ENCODE measurements at regions not wholly inside any gene's neighbourhood (a gene's known extent, or its start where the extent isn't known, plus 50 kb on each side); places are given as distances from the start of the nearest gene placed in this dataset.

DNA sequence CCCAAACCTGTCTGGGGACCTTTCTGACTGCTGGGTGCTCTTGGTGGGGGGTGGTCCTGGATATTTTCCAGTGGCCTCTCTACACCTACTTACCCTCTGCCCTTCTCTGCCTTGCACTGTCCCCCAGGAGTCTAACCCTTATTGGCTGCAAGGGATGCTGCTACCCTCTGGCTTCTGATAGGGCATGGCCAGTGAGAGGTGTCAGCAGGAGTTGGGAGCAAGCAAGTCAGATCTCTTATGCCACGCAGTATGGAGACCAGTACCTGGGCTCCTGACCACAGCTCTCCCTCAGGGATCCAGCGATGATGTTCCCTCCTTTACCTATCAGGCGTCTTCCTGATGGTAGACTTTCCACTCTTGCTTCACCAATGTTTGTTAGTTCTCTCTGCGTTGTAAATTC is 373.7 kb downstream of the SOCS6 start:
- DNase-seq (ENCODE audit: low read depth) = no peak

DNA sequence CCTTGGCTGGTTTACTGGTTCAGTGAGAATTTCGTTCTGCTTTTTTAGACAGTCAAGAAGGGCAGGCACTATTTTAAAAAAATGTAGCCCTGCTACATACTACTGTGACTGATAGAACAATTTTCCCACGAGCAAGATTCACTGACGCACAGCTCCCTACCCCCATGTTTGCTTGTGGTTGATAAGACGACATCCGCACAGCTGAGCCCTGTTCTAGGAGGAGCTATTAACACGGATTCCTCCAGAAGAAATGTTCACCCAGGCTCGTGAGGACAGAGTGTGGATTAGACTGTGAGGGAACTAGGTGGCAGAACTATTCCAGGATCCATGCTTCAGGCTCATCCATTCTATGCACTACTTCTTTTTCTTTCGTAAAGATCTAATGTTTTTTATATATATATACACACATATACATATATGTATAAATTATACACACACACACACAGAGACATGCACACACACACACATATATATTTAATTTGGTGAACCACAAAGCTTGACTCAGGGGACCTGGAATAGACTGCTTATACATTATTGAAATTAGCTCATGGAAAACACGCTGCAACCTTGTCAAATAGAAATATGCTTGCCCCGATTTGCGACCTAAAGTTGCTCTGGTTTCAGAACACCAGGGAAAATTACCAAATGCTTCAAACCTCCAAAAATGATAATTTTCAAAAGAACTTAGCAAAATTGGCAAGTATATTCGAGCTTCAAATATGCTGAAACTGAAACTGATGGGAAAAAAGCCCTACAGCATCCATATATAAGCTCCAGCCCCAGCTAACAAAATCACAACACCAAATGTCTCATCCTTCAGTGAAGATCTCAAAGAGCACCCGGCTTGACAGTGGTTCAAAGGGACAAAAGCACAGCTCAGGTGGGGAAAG is 370.4 kb downstream of the SOCS6 start:
- DNase-seq (ENCODE audit: low read depth) = no peak

DNA sequence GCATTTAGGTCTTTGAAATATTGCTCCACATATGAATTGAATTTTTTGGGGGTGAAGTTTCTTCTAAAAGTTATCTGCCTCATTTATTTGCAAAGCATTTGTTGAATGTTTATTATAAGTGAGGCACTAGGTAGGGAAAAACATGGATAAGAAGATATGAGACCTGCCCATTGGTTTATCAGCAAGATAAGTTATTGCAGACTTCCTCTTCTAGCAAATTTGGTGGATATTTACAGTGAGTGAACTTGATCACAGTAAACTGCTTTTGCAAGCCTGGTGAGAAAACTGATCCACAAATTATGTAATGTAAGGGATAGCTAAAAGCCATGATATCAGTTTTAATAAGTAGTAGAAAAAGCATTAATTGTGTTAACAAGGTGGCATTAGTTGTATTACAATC is 364.8 kb downstream of the SOCS6 start:
- no peak for DNase-seq (ENCODE audit: low read depth)

DNA sequence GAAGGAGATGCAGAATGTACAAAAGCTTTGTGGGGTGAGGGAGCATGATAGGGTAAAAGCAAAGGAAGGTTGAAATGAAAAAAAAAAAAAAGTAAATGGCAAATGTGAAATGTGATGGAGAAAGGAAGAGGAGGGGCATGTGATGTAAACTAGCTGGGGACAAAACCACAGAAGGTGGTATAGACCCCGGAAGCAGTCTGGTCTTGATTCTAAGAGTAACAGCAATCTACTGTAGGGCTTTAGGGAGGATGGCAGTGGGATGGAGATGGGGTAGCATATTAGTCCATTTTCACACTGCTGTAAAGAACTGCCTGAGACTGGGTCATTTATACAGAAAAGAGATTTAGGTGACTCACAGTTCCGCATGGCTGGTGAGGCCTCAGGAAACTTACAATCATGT is 362.0 kb downstream of the SOCS6 start:
- DNase-seq (ENCODE audit: low read depth) = no peak

DNA sequence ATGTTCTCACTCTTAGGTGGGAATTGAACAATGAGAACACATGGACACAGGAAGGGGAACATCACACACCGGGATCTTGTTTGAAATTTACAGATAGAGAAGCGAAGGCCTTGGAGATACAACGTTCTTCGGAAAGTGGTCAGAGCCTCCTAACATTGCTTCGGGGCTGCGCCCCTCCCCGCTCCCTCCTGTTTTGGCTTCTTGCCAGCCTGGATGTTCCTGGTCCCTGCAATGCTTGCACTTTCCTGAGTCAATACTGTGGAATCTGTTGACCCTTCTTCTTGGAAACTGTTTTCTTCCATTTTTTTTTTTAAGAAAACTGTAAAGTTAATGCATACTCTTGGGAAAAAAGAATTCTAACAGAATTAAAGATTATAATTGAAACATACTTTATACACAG is 360.8 kb downstream of the SOCS6 start:
- no peak for DNase-seq (ENCODE audit: low read depth)

DNA sequence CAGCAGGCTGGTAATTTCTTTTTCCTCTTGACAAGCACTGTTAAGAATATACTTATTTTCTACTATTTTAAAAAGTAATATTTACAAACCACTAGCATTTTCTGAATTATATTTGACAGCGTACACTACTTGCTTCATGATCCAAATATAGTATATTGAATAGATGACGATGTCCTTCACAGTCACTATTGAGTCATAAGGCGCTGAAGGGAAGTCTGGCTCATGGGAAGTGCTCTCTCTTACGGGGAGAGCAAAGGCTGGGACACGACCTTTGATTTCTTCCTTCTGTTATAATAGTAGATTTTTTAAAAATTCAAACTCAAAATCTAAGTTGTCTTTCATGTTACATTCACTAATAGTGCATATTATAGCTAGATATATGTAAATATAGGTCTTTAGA is 357.1 kb downstream of the SOCS6 start:
- no peak for DNase-seq (ENCODE audit: low read depth)

DNA sequence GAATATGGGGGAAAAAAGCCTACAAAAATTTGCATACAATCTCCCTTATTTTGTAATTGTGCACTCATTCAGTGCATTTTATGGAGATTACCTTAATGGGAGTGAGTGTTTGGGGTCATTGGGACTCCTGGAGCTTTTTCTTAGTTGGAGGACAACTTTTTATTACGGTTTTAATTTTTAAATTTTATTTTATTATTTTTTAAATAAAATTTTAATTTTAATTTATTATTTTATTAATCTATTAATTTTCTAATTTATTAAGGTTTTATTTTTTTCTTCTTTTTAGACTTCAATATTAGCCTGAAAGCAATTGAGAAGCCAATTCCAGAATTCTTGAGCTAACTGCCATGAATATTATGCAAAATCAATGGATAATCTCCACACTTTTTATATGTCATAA is 355.0 kb downstream of the SOCS6 start:
- DNase-seq (ENCODE audit: low read depth) = no peak

DNA sequence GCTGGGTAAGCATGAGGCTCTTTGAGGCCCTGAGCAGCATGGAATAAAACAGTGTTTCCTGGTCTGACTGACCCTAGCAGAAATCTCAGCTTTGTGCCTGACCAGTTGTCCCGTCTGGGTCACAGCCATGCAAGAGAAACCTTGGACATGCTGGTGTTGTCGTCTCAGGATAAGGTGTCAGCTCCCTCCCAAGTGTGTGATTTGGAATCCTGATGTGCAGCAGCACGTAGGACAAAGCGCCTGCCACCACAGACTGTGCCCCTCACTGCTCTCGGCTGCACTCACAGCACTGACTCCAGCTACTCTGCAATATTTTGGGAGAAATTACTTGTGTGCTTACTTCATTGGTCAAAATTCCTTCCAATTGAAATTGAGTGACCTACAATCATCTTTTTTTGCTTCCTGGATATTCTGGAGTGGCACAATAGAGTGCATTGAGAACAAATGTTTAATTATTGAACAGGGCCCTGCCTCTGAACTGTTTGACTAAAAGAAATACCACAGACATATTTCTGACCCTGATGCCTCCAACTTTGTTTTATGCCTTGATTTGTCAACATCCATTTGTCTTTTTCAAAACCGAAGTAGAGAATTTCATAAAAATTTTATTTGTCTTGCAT is 352.4 kb downstream of the SOCS6 start:
- DNase-seq (ENCODE audit: low read depth) = no peak

DNA sequence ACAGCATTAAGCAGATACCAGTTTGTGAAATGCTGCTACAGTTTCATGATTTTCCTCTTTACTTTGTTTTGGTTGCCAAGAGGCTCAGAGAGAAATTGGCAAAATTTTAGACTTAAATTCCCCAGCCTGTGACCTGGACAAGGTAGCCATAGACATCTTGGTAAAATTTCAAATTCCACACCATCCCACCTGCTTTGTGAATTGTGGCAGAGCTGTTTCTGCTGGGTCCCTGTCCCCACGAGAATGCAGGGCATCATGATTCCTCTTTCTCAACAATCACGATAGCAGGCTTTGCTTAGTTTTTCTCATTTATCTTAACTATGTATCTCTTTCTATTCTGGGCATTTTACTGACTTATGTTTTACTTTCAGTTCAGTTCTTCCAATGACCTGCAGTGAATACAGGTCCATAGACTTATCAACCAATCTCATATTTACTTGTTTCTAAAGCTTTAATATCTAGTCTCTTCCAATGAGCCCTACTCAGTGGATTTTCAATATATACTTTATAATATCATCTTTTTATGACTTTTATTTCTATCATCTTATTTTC is 351.6 kb downstream of the SOCS6 start:
- DNase-seq (ENCODE audit: low read depth) = no peak

DNA sequence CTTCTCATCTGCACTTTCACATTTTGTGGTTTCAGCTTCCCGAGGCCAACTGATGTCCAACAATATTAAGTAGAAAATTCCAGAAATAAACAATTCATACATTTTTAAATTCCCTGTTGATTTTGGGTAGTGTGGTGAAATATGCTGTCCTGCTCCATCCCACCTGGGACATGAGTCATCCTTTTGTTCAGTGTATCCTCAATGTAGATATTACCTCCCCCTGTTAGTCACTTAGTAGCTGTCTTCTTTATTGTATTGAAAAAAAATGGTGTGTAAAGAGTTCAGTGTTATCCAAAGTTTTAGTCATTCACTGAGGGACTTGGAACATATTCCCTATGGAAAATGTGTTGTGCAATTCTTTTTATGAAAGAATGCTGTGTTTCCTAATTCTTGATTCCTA is 348.1 kb downstream of the SOCS6 start:
- DNase-seq (ENCODE audit: low read depth) = no peak

DNA sequence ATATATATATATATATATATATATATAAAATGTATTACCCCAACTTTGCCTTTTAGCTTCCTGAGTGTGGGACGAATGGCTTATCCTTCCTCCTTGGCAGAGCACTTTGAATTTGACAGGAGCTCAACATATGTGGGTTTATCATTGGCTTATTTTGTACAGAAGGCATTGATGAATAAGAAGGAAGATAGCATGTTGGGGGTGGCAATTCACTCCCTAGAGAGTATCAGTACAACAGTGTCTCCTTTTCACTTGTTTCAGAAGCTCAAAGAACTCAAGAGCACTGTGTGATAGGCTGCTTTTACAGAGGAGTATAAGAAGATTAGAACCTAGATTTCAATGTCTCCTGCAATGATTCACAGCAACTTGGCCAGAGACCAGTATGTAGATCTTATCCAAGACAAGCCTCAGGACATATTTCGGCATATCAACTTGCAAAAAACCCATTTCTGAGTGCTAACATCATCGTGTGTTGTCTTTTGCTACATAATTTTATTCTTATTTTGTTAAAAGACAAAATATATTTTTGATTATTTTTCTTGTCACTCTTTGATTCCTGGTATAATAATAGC is 345.8 kb downstream of the SOCS6 start:
- DNase-seq (ENCODE audit: low read depth) = no peak

DNA sequence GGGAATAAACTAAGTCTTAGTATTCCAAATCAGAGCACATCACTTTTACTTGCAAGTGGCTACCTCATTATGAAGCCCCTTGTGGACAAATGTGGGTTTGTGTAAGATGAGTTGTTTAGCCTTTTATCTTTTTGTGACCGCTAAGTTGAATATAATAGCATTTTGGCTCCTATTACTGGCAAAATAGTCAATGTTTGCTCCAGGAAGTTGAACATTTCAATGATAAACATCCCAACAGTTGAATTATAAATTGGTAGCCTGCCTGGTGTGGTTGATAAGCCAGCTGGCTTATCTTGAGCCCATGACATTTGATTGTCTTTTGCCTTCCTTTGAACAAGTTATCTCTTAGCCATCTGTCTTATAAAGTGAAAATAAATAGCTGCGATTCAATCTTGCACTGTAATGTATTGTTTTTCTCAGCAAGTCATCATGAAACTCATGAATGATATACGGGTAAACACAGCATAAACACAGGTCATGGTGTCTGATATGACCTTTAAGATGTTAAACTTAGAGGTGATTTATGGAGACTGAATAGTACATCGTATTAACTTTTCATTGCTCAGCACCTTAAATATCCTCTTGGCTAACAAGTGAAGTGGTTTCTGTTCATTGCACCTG is 338.4 kb downstream of the SOCS6 start:
- no peak for DNase-seq (ENCODE audit: low read depth)

DNA sequence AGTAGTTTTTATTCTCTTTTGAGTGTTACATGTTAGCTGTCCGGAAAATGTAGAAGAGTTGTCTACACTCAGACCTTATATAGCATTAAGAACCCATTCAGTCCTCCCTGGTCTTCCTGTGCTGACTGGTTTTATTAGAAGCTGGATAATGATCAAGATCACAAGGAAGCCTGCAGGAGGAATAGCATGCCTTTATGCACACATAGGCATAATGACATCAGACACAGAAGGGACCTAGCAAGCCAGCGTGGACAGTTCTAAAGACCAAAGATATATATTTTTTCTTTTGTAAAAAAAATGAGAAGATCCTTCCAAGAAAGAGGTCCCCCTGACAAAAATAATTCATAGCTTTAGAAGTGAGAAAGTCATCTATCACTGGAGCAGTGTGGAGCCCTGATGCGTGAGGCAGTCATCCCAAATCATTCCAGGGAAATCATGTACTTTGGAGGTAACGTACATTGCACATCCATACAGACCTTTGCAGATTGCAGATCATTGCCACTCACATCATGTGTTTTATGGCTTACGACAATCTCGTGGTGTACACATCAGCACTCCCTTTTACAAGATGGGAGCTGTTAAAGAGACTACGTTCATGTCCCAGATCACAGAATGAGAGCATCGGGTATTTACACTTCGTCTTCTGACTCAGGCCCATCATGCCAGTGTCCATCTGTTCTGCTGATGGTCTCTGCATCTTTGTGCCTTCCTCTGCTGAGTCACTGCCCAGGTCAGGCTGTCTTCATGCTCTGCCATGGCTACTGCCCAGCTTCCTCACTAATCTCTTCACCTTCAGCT is 334.0 kb downstream of the SOCS6 start:
- no peak for DNase-seq (ENCODE audit: low read depth)

DNA sequence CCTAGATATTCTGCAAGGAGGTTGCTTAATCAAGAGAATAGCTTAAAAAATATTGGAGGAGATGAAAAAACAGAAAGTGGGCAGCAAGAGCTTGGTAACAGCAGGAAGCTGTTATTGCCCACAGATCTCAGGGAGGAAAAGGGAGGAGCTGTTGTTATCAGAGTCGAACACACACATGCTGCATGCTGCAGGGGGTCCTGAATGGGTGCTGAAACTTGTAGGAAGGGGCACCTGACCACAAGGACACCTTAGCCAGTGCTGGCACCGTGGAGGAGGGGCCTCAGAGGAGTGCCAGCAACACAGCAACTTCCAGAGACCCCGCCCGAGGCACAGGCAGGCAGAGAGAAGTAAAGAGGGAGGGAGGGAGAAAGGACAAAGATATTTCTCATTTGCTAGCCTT is 332.9 kb downstream of the SOCS6 start:
- DNase-seq (ENCODE audit: low read depth) = no peak

DNA sequence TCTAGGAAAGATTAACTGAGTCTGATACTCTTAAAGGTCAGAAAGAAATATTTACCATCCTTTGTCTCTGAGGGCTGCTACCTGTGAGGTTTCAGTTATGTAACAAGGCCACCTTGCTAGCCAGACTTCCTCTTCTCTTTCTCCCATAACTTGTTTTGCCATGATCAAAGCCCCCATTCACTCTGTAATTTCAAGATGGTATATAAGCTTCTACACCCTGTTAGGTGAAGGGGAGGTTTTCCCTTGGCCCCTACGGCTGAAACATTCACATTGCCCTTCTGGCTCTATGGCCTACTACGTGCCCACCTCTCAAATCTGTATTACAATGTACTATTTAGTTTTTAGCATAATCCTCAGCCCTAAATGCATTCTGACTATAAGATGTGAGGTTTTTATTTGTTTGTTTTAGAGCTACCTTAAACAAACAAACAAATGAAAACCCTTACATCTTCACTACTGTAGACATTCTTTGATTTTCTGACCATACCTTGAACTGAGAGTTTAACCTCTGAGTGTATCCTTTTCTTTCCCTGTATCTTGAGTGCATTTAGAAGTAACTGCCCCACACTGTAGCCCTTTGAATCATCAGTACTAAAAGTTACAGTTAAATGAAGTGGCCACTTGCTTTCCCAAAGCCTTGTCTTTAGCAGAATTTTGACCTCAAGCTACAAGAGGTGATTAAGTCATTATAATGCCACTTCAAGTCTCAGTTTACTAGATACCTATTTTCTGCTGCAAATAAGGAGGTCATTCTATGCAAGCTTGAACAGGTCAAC is 332.2 kb downstream of the SOCS6 start:
- no peak for DNase-seq (ENCODE audit: low read depth)

DNA sequence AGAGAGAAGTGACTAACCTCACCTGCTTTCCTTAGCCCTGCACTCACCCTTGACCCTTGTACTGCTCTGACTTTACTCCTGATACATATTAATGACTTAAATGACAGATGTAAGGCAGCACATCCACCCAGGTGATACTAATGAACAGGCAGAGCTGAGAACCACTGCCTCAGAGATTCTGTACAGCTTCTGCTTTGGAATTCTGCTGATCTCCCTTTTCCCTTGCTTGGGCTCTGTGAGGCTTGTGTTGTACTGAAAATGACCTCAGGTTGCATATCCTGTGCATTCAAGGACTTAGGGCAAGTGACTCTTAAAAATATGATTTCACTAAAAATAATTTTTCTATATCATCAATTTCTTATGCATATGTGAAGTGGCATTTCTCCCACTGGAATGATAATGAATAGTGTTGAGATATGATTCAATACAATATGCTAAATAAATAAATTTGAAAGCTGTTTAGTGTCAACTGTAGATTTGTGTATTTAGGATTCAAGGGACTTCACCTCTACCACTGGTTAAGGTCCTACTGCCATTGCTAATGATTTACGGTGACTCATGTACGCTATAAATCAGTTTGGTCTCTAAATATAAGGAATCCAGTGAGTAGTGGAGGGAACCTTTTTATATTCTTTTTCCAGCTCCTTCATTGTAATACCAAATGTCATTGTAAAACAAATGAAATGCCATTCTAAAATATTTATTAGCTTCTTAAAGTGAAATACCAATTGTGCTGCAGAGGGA is 328.3 kb downstream of the SOCS6 start:
- DNase-seq (ENCODE audit: low read depth) = no peak

DNA sequence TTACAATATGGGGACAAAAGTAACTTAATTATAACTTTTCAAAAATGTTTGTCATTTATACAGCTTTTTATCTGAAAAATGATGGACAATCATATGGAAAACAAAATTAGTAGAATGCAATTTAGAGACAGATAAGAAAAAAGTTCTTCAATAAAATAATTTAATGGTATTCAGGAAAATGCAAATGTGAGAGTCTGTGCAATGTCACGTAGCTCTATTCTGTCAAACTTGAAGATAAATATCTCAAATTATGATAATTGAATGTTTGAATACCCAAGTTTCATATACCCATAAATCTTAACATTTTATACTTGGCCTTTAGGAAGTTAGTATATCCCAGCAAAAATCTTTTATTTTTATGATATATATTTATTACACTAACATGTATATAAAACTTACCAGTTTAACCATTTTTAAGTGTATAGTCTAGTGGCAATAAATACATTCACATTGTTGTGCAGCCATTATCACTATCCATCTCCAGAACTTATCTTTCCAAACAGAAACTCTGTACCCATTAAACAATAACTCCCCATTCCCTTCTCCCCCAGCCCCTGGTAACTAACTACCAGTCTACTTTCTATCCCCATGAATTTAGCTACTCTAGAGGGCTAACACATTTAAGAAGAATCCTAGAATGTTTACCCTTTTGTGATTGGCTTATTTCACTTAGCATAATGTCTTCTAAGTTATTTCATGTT is 311.5 kb downstream of the SOCS6 start:
- DNase-seq (ENCODE audit: low read depth) = no peak

DNA sequence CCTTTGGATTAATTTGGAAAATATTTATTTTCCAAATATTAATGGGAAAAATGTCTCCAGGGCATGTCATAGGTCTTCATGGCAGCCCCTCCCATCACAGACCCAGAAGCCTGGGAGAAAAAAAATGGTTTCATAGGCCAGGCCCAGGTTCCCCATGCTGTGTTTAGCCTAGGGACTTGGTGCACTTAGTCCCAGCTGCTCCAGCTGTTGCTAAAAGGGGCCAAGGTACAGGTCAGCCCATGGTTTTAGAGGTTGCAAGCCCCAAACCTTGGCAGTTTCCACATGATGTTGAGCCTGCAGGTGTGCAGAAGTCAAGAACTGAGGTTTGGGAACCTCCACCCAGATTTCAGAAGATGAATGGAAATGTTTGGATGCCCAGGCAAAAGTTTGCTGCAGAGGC is 309.6 kb downstream of the SOCS6 start:
- DNase-seq (ENCODE audit: low read depth) = no peak

DNA sequence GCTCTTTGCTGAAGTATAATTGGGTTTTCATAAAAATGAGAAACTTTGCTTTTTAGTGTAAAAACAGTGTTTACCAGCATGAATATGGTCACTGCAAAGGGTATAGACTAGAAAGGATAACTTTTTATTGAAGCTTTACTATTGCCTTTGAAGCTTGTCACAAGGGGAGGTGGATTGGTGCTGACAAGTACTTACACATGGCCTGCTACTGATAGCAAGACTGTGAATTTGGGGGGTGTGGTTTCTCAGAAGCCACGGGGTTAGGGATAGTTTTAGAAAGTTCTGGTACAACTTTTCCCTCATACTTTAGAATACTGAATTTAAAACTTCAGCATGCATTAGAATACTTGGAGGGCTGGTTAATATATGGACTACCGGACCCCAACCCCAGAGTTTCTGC is 294.1 kb downstream of the SOCS6 start:
- DNase-seq (ENCODE audit: low read depth) = no peak

DNA sequence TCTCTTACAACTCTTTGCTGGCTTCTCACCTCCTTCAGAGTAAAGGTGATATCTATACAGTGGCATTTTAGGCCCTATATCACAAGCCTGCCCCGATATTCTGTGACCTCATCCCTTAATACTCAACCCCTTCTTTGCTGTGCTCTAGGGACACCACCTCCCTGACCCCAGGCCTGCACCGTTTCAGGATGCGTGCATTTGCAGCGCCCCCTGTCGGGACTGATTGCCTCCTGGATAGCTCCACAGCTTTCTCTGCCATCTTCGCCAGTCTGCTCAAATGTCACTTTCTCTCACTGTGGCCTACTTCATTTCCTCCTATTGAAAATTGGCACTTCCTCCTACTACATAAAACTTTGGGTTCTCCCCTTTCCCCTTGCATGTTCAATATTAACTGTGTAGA is 289.6 kb downstream of the SOCS6 start:
- DNase-seq (ENCODE audit: low read depth) = no peak
